Loucy (cell line): ENCODE measurements at regions not wholly inside any gene's neighbourhood (a gene's known extent, or its start where the extent isn't known, plus 50 kb on each side); places are given as distances from the start of the nearest gene placed in this dataset.

ENCODE experiments used
- EZH2phosphoT487 ChIP-seq: fragments of 200-600 bp; IDR thresholded peaks from 2 replicates; pipeline ENCODE4 v1.6.1; 2018; ENCODE audit warnings: antibody characterized with exemption, mild to moderate bottlenecking, moderate library complexity, borderline replicate concordance
- TF ChIP-seq, protein P1 (sequence below): fragments of 200-600 bp; sonication (generic); conservative IDR thresholded peaks from 2 replicates; pipeline ENCODE4 v1.5.1; 2014; ENCODE audit warnings: mild to moderate bottlenecking, antibody characterized with exemption, low read length

DNA sequence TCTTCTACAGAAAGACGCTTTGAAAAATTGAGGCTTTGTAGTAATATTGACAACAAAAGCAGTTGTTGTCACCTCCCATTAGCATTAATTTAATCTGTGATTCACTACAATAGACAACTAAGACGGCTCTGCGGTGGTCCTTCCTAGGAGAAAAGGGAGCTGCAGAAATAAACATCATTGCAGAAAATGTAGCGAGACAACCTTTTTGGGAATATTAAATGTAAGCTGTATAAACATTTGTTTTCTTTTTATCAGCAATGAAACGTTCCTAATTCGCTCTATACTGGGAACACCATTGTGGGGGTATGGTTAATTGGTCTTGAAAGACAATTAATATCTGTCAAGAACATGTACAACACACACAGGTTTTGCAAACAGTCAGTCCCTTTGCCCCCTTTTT is 583.3 kb upstream of the TENM3 start:
- TF ChIP-seq, protein P1, sequence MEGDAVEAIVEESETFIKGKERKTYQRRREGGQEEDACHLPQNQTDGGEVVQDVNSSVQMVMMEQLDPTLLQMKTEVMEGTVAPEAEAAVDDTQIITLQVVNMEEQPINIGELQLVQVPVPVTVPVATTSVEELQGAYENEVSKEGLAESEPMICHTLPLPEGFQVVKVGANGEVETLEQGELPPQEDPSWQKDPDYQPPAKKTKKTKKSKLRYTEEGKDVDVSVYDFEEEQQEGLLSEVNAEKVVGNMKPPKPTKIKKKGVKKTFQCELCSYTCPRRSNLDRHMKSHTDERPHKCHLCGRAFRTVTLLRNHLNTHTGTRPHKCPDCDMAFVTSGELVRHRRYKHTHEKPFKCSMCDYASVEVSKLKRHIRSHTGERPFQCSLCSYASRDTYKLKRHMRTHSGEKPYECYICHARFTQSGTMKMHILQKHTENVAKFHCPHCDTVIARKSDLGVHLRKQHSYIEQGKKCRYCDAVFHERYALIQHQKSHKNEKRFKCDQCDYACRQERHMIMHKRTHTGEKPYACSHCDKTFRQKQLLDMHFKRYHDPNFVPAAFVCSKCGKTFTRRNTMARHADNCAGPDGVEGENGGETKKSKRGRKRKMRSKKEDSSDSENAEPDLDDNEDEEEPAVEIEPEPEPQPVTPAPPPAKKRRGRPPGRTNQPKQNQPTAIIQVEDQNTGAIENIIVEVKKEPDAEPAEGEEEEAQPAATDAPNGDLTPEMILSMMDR, result no peak
- TF ChIP-seq EZH2phosphoT487, result no peak
